GM21390 (cell line): ENCODE measurements at regions not wholly inside any gene's neighbourhood (a gene's known extent, or its start where the extent isn't known, plus 50 kb on each side); places are given as distances from the start of the nearest gene placed in this dataset.
"Not testable (repeated sequence)": the region's sequence is repeated elsewhere in the genome, so short reads cannot be mapped to it uniquely, and the experiment has no call there.

Experiments used
- ATAC-seq: cut with Tn5 transposase; IDR thresholded peaks from one replicate; pipeline ENCODE4 v1.9.1; 2021; ENCODE audit not compliant: unreplicated experiment

- ATAC-seq, result no peak
These were observed 122.6 kb downstream of the CRYAA start for GRCh38 chr21:43291347-43291950.

DNA sequence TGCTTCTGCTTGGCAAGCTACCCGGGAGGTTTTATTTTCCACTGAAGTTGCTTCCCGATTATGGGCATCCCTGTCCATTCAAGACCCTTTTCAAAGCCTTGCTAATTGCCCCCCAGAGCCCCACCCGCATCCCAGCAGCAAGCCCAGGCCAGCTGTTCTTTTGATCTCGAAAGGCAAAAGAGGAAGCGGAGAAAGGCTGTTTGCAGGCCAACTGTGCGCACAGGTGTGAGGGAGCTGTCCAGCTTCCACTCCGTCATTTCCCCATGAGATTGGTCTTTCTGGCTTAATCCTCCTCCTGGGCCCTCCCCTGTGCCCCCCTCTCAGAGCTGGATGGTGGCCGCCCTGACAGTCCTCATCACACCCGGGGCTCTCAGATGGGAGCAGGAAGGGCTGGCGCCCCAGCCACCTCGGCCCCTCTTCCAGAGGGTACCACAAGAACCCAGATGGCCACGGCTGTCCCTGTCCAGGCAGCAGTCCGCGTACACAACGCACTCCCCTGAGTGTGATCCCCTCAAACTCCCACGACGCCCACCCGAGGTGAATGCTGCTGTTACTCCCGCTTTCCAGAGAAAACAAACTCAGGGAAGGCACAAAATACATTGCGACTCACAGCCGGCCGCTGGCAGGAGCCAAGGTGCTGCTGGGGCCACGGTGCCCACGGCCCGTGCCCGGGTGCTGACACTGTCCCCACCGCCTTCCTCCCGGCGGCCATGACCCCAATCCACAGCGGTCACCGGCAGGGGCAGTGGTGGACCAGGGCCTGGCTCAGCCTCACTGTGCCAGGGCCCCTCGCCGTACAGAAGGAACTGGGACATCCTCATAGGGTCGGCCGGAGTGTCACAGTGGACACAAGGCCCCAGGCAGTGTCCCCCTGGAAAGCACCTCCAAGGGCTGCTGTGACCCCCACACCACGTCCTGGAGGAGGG is 121.9 kb downstream of the CRYAA start:
- no peak for ATAC-seq

DNA sequence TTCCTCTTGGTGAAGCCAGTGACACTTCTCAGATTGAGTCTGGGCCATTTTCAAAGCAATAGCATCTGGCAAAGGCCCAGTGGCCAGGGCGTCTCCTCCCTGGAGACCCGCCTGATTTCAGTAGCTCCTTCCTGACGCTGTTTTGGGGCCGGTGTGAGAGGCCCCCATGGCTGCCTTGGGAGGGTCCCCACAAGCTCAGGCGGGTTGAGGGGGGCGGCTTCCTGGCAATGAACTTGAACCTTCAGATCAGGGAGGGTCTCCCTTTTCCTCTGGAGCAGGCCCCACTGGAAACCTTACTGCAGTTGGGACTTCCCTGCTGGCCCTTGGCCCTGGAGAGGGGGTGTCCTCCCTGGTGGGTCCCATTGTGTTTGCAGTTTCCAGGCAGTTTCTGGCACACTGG is 121.2 kb downstream of the CRYAA start:
- ATAC-seq, result no peak

DNA sequence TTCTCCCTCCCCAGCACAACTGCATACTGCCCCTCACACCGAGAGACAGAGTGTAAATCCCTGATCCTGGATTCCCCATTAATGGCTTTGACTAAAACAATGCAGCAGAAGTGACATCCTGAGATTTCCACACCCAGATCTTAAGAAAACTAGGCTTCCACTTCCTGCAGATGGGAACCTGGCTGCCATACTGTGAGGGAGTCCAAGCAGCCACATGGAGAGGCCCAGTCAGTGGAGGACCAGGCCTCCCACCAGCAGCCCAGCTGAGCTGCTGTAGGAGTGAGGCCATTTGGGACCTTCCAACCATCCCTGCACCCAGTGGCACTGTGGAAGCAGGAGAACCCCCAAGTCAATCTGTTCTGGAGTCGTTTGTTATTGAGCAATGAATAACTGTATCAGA is 120.6 kb downstream of the CRYAA start:
- no peak for ATAC-seq

- ATAC-seq, result no peak
These were observed 119.3 kb downstream of the CRYAA start for GRCh38 chr21:43287795-43288755.

DNA sequence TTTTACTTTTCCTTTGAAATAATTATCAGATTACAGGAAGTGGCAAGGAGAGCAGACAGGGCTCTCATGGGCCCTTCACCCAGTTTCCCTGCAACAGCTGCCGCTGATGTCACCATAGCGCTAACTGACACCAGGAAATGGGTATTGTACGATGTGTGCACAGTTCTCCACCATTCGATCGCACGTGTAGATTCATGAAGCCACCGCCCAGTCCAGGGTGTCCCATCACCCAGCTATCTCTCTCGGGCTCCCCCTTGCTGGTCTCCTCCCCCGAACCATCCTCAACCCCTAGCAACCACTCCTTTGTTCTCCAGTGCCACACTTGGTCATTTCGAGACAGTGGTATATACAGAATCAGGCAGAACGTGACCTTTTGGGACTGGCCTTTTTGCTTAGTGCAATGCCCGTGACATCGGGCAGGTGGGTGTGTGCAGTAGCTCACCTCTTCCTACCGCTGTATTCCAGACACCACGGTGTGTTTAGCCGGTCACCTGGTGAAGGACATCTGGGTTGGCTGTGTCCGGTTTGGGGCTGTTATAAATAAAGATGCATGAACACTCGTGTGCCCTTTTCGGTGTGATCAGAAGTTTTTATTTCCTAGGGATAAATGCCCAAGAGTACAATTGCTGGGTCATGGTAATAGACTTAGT is 118.4 kb downstream of the CRYAA start:
- no peak for ATAC-seq

DNA sequence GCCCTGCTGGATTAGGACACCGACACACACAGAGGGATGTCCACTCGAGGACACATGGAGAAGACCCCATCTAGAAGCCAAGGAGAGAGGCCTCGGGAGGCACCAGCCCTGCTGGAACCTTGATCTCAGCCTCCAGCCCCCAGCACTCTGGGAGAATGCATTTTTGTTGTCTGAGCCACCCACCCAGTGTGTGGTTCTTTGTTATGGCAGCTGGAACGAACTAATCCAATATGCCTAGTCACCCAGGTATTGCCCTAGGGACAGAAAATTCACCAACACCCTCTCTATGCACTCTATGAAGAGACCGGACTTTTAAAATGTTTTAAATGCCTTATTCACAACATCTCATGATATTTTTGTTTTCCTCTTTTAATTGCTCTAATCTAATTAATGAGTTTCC is 117.4 kb downstream of the CRYAA start:
- ATAC-seq, result no peak

DNA sequence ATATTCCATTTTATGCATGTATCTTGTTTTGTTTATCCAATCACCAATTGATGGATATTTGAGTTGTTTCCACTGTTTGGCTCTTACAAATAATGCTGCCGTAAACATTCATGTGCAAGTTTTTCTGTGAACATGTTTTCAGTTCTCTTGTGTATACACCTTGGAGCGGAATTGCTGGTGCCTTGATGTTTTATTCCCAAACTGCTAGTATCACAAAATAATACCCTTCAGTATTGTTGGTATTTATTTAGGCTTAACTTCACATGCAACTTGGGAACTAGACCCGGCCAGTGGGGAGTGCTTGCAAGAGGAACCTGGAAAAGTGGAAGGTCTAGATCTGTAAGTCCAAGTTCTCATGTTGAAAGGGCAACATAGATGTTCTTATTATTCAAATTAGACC is 115.9 kb downstream of the CRYAA start:
- no peak for ATAC-seq

GRCh38 chr21:43284238-43284637 is 115.4 kb downstream of the CRYAA start:
- no peak for ATAC-seq

GRCh38 chr21:43283925-43284221 is 115.1 kb downstream of the CRYAA start:
- not testable (repeated sequence) for ATAC-seq

- ATAC-seq, result no peak
These were observed 114.5 kb downstream of the CRYAA start for GRCh38 chr21:43283136-43283924.

GRCh38 chr21:43282358-43283120 is 113.7 kb downstream of the CRYAA start:
- ATAC-seq, result no peak

- ATAC-seq, result no peak
These were observed 113.0 kb downstream of the CRYAA start for GRCh38 chr21:43281661-43282357.

DNA sequence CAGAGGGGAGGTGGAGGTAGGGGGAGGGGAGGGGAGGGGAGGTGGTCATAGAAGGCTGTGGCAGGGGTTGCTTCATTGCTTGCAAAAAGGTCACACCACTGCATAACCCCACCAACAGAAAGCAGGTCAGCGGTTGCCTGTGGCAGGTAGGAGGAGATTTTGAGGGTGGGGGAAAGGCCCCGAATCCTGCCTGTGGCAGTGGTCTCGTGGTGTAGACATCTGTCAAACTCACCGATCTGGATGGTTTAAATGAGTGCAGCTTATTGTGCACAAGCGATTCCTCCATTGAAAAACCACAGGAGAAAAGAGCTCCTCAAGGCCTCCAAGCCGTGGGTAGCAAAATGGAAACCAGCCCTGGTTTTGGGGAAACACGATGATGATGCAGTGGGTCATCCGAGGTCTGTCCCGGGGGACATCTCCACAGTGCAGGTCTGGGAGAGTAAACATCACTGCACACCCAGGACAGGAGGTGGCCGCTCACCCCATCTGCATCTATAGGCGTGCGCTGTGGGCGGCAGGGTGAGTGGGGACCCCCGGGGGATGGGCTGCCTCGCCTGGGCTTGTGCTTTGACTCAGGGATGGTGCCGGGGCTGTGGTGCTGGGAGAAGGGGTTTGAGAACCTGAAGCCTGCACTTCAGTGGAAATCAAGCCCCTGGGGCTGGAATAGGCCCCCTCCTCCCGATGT is 112.3 kb downstream of the CRYAA start:
- ATAC-seq, result no peak

GRCh38 chr21:43279578-43279894 is 110.7 kb downstream of the CRYAA start:
- no peak for ATAC-seq

GRCh38 chr21:43278766-43279577 is 110.2 kb downstream of the CRYAA start:
- no peak for ATAC-seq

DNA sequence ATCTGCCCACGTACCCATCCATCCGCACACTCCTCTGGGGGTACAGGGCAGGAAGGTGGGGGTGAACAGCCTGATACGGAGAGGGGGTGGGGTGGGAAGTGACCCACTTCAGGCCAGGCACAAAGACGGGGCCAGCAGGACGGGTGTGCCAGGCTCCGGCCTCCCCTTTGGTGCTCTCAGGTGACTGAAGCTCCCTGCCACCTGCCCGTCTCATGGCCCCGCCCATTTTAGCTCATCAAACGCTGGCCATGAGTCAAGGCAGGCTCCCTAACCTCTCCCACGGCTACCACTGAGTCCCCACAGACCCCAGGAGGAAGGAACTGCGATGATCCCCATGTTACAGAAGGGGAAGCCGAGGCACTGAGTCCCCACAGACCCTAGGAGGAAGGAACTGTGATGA is 109.6 kb downstream of the CRYAA start:
- ATAC-seq, result no peak
